ENCODE measurements at regions not wholly inside any gene's neighbourhood (a gene's known extent, or its start where the extent isn't known, plus 50 kb on each side); places are given as distances from the start of the nearest gene placed in this dataset.

DNA sequence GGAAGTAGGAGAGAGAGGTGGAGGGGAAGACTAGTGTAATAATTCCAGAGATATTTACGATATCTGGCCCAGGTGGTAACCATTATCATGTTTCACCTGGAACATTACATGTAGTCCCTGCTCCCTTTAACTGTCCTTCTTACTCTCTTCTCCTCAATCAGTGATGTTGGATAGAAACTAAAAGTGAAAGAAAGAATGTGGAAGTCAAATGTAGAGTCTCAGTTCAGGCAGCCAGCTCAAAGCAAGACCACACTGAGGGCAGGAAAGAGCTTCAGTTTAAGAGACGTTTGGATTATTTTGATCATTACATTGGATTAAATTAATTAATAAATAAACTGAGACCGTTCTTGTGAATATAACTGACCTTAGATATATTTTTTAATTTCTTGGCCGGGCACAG is 594.4 kb downstream of the FLRT2 start:
- no peak for TF ChIP-seq POLR2A (IDR thresholded peaks at IDR 0.05)
- TF ChIP-seq, protein P1, sequence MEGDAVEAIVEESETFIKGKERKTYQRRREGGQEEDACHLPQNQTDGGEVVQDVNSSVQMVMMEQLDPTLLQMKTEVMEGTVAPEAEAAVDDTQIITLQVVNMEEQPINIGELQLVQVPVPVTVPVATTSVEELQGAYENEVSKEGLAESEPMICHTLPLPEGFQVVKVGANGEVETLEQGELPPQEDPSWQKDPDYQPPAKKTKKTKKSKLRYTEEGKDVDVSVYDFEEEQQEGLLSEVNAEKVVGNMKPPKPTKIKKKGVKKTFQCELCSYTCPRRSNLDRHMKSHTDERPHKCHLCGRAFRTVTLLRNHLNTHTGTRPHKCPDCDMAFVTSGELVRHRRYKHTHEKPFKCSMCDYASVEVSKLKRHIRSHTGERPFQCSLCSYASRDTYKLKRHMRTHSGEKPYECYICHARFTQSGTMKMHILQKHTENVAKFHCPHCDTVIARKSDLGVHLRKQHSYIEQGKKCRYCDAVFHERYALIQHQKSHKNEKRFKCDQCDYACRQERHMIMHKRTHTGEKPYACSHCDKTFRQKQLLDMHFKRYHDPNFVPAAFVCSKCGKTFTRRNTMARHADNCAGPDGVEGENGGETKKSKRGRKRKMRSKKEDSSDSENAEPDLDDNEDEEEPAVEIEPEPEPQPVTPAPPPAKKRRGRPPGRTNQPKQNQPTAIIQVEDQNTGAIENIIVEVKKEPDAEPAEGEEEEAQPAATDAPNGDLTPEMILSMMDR (IDR thresholded peaks at IDR 0.05), result no peak

Measured in thyroid gland (tissue), 4 donors.